ENCODE measurements at regions not wholly inside any gene's neighbourhood (a gene's known extent, or its start where the extent isn't known, plus 50 kb on each side); places are given as distances from the start of the nearest gene placed in this dataset.
"Not testable (repeated sequence)": the region's sequence is repeated elsewhere in the genome, so short reads cannot be mapped to it uniquely, and the experiment has no call there.

DNA sequence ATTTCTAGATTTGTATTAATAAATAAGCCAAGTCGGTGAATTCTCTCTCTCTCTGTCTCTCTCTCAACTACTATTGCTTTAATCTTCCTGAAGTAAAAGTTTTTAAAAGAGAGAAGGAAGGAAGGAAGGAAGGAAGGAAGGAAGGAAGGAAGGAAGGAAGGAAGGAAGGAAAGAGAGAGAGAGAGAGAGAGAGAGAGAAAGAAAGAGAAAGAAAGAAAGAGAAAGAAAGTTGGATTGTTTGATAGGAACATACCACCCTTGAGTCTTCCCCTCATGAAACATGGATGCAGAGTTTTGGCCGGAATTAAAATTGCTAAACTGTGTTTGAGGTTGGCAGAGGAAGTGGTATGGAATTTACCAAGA lies 159.9 kb upstream of the NR2F2 start:
- TF ChIP-seq CTCF, POLR2A (IDR thresholded peaks at IDR 0.05): not testable (repeated sequence)
